HEK293 (cell line): ENCODE measurements at regions not wholly inside any gene's neighbourhood (a gene's known extent, or its start where the extent isn't known, plus 50 kb on each side); places are given as distances from the start of the nearest gene placed in this dataset.

Source experiments
- CTCF ChIP-seq: fragments of 450-650 bp; formaldehyde crosslinking; IDR thresholded peaks from 2 replicates; pipeline ENCODE4 v1.5.1; 2016; ENCODE audit warnings: missing biosample characterization, missing genetic modification characterization
- SP2 ChIP-seq: fragments of 450-650 bp; formaldehyde crosslinking; IDR thresholded peaks from 2 replicates; pipeline ENCODE4 v1.5.1; 2016; ENCODE audit warnings: missing biosample characterization, missing genetic modification characterization
- YY1 ChIP-seq: fragments of 450-650 bp; formaldehyde crosslinking; IDR thresholded peaks from 2 replicates; pipeline ENCODE4 v1.5.1; 2018; ENCODE audit warnings: missing biosample characterization, missing genetic modification characterization
- ZIC2 ChIP-seq: fragments of 450-650 bp; formaldehyde crosslinking; IDR thresholded peaks from 2 replicates; pipeline ENCODE4 v1.5.1; 2016; ENCODE audit warnings: missing biosample characterization, missing genetic modification characterization
- ZNF146 ChIP-seq: fragments of 450-650 bp; formaldehyde crosslinking; IDR thresholded peaks from 2 replicates; pipeline ENCODE4 v1.5.1; 2016; ENCODE audit warnings: missing biosample characterization, missing genetic modification characterization
- ZNF488 ChIP-seq: fragments of 450-650 bp; formaldehyde crosslinking; IDR thresholded peaks from 2 replicates; pipeline ENCODE4 v1.5.1; 2016; ENCODE audit warnings: missing biosample characterization, missing genetic modification characterization
- ZNF776 ChIP-seq: fragments of 450-650 bp; formaldehyde crosslinking; IDR thresholded peaks from 2 replicates; pipeline ENCODE4 v1.5.0; 2017; ENCODE audit warnings: missing biosample characterization, missing genetic modification characterization, borderline replicate concordance

- TF ChIP-seq SP2 (tag by site-specific recombination) (no peak), ZIC2 (no peak), CTCF (tag by site-specific recombination) (no peak), ZNF146 (tag by site-specific recombination) (no peak), YY1 (no peak), ZNF776 (tag by site-specific recombination) (no peak), ZNF488 (tag by site-specific recombination) (no peak)
These were observed 90.2 kb upstream of the RIPOR2 start for GRCh38 chr6:25025919-25026301.
